Fibroblast of skin of left quadriceps (primary cell): ENCODE measurements at regions not wholly inside any gene's neighbourhood (a gene's known extent, or its start where the extent isn't known, plus 50 kb on each side); places are given as distances from the start of the nearest gene placed in this dataset.

ENCODE experiments used
- DNase-seq, 2 experiments: peaks; one replicate each; pipeline ENCODE4 v3.0.0-alpha.2; 2013; ENCODE audit warnings: low read depth in 2 of 2

DNA sequence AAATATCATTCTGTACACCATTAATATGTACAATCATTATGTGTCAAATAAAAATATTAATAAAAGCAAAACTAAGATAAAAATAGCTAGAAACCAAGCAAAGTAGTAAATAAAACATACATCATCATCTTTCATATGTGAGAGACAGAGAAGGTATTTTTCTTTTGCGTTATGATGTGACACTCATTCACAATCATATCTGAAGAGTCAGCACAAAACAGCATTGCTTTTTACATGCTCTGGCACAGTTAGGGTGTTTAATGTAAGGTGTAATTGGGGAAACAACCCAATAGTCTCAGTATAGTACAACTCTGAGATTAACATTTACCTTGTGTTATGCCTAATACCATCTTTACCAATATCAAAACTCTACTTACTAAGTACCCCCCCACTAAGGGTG is 376.6 kb downstream of the TMA16 start:
- DNase-seq: no peak

GRCh38 chr4:163875327-163875726 is 380.8 kb downstream of the TMA16 start:
- DNase-seq: no peak

DNA sequence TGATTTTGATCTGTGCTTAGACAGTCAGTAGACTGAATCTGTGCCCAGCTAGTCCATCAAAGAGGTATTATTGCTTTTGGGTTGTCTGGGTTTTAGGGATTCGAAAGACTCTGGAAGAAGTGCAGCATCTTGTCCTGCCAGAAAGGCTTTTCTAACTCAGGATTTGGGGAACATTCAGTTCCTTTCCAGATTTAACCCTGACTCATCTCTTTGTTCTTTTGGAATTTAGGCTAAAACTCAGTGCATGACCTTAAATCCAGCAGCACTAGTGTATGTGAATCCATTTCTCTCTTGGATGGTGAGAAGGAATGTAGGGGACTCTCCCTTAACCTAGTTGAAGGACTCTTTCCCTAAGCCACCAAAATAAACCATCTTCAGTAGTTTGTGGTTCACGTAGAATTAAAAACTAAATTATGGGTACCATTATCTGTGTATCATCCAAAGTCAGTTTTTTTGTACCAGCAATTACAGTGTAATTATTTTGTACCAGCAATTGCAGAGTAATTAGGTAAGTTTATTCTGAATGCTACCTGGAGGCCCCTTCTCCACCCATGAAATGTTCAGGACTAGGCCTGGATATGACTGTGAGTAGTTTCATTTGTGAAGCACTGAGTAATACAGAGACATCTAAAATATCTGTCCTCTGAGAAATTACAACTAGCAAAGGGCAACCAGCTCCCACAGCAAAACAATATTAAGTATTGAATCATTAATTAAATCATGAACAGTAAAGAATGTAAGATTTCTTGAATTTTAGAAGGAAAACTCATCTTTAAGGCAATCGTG is 384.0 kb downstream of the TMA16 start:
- no peak for DNase-seq

- no peak for DNase-seq
Measured at GRCh38 chr4:163892417-163892816, 397.9 kb downstream of the TMA16 start.

DNA sequence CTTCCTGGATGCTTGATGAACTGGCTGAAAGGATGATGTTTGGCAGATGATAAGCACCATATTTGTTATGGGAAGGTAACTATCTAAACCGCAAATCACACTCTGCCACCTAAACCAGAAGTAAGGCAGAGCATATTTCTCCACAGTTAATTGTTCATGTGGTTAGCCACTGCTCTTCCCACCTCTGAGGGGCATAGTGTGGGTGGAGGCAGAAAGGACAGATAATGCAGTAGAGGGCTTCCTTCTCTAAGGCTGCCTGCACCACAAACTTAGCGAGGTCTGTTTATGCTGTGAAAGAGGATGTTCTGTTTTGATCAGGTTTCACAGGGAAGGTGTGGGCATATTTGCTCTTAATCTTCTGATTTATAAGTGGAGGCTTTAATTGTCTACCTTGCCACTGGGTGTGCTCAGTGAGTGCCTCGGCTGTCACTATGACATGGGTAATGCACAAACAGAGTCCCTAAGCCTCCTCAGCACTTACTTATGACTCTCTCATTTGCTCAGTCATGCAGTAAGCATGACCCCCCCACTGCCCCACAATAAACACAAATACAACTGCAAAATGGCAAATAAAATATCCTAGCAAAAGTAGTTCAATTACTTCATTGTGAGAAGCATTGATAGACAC is 401.0 kb downstream of the TMA16 start:
- DNase-seq: no peak

GRCh38 chr4:163901319-163901718 is 406.8 kb downstream of the TMA16 start:
- DNase-seq: no peak

- DNase-seq: no peak
Measured at GRCh38 chr4:163902417-163902816, 407.9 kb downstream of the TMA16 start.

DNA sequence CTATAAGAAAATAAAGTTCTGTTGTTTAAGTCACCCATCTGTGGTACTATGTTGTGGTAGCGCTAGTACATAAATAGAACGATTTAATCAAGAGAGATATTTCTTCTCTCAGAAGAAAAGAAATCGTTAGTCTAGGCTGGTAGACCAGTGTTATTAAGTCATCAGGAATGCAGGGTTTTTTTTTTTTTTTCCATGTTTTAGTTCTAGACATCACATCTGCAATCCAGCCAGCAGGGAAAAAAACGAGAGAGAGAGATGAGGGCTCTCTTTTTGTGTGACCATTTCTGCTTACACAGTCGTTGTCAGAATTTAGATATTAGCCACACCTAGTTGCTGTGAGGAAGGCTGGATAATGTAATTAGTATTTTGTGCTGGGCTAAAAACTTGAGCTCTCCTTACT is 417.4 kb downstream of the TMA16 start:
- DNase-seq: no peak

DNA sequence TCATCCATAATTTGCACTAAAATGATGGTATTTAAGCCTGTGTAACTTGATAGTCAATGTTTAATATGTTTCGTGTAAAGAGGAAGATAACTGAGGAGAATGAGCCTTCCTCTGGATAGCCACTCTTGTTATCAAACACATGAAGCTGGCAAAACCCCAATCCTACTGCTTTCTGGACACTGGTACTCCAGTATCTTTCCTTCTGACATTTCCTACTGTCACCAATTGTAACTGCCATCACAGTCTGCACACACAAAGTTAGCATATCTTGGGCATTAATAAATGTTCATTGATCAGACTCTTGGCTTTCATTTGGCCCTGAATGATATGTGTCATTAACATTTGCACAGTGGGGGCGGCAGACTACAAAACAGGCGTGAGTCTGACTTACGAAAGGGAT is 419.1 kb downstream of the TMA16 start:
- no peak for DNase-seq

DNA sequence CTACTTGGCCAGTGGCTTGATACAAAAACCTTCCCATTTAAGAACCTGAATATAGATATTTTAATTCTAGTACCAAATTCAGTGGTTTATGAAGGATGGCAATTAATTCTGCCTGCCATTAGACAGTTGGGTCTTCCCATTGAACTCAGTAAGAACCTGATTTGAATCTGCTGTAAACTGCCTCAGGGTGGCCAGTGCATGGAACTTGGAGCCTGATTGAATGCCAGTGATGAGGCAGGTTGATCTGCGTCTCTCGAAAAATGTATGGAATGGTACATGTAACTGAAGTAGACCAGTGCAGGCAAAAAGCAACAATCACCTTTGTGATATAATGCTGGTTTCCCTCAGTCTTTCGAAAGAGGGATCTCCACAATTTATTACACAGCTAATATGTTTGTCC is 421.4 kb downstream of the TMA16 start:
- no peak for DNase-seq

- DNase-seq: no peak
Measured at GRCh38 chr4:163920426-163920825, 425.9 kb downstream of the TMA16 start.

DNA sequence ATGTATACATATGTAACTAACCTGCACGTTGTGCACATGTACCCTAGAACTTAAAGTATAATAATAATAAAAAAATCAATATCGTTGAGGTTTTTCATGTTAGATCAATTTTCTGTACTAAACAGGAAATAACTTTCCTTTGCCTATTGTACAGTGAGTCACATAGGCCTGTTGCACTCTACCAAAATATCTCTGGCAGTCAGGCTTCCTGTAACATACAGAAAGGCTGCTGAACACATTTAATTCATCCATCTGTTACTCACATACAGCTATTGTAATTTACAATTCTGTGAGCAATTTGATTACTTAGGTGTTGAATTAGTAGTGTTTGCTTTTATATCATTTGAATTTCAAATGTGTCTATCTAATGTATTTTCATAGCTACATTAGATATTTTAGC is 427.8 kb downstream of the TMA16 start:
- DNase-seq: no peak

GRCh38 chr4:163923092-163923491 is 428.6 kb downstream of the TMA16 start:
- DNase-seq: no peak

GRCh38 chr4:163930086-163930485 is 435.6 kb downstream of the TMA16 start:
- DNase-seq: no peak

GRCh38 chr4:163932504-163932903 is 438.0 kb downstream of the TMA16 start:
- no peak for DNase-seq

- no peak for DNase-seq
Measured at GRCh38 chr4:163939597-163939996, 445.1 kb downstream of the TMA16 start.

- no peak for DNase-seq
Measured at GRCh38 chr4:163941221-163941905, 446.9 kb downstream of the TMA16 start.

GRCh38 chr4:163948920-163949455 is 454.5 kb downstream of the TMA16 start:
- no peak for DNase-seq

DNA sequence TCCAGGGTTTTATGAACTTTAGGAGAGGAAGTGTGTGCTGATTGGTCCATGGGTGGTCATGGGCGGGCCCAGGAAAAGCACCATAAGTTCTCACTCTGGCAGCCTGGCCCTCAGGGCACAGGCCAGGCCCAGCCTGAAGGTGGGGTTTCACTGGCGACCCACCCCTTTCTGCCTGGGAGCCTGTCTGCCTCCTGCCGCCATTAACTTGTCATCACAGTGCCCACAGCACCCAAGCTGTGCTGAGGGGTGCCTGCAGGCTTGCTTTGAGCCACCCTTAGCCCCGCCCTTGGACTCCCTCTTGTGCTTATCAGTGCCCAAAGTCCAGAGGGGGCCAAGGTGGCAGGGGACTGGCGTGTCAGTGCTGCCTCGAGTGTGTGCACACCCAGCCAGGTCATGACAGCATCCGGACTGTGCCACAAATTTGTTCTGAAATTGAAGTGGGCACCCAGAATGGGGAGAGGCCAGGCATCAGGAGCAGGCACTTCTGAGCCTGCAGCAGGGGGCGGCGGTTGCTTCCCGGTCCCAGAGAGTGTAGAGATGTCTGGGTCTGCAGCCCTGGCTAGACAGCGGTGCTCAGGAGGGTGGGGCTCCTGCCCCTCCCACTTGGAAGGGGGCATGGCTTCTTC is 455.6 kb downstream of the TMA16 start:
- DNase-seq: no peak

- no peak for DNase-seq
Measured at GRCh38 chr4:163955288-163955687, 460.8 kb downstream of the TMA16 start.

DNA sequence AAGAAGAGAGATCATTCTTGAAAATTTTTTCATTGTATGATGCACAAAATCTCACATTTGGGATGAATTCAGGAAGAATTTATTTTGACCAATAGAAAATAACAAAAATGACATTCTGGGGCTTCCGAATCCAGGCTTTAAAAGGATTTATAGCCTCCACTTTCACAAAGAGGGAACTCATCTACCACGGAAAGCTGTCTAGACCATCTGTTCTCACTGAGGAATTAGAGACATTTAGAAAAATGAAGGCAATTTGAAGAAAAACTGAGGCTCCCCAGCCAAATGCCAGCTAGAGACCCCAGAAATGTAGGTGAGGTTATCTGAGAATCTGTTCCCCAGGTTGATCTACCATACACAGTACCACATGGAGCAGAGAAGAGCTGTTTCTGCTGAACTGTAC is 464.3 kb downstream of the TMA16 start:
- DNase-seq: no peak

- no peak for DNase-seq
Measured at GRCh38 chr4:163959932-163960331, 465.4 kb downstream of the TMA16 start.
